ENCODE measurements at regions not wholly inside any gene's neighbourhood (a gene's known extent, or its start where the extent isn't known, plus 50 kb on each side); places are given as distances from the start of the nearest gene placed in this dataset.

GRCh38 chr21:20698585-20698984, 299.6 kb upstream of the NCAM2 start:
- TF ChIP-seq FOXM1 (IDR thresholded peaks at IDR 0.05; ENCODE audit: borderline replicate concordance, low read depth) (no peak), YY1 (IDR thresholded peaks at IDR 0.05; ENCODE audit: low read depth) (no peak), USF1 (IDR thresholded peaks at IDR 0.05) (no peak), CEBPB (IDR thresholded peaks at IDR 0.05) (no peak), TEAD4 (IDR thresholded peaks at IDR 0.05) (no peak), RAD21 (IDR thresholded peaks at IDR 0.05; ENCODE audit: low read depth) (no peak), TCF12 (IDR thresholded peaks at IDR 0.05; ENCODE audit: low read depth) (no peak), REST (IDR thresholded peaks at IDR 0.05; ENCODE audit: low read depth) (no peak), TAF1 (IDR thresholded peaks at IDR 0.05; ENCODE audit: low read depth) (no peak), NFIC (IDR thresholded peaks at IDR 0.05) (no peak), CREB1 (IDR thresholded peaks at IDR 0.05; ENCODE audit: low read depth) (no peak), ZBTB7A (IDR thresholded peaks at IDR 0.05; ENCODE audit: low read depth) (no peak), EP300 (IDR thresholded peaks at IDR 0.05; ENCODE audit: borderline replicate concordance) (no peak), EGR1 (IDR thresholded peaks at IDR 0.05) (no peak)
- TF ChIP-seq, protein P1, sequence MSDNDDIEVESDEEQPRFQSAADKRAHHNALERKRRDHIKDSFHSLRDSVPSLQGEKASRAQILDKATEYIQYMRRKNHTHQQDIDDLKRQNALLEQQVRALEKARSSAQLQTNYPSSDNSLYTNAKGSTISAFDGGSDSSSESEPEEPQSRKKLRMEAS (IDR thresholded peaks at IDR 0.05): no peak

DNA sequence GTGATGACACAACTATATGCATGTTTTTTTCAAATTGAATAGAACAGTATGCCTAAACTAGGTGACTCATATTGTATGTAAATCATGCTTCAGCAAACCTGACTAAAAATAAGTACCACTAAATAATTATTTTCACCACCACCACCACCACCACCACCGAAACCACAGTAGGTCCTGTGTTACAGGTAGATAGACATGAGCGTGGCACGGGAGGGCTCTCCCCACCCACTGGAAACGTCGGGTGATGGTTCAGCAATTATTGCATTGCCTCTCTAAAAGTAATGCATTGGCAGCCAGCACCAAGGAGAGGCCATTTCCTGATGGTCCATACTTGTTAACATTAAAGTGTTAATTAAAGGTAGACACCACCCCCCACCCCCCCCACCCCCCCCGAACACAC, 297.0 kb upstream of the NCAM2 start:
- TF ChIP-seq ZBTB7A (IDR thresholded peaks at IDR 0.05; ENCODE audit: low read depth) (no peak), EGR1 (IDR thresholded peaks at IDR 0.05) (no peak), TAF1 (IDR thresholded peaks at IDR 0.05; ENCODE audit: low read depth) (no peak), TCF12 (IDR thresholded peaks at IDR 0.05; ENCODE audit: low read depth) (no peak)

DNA sequence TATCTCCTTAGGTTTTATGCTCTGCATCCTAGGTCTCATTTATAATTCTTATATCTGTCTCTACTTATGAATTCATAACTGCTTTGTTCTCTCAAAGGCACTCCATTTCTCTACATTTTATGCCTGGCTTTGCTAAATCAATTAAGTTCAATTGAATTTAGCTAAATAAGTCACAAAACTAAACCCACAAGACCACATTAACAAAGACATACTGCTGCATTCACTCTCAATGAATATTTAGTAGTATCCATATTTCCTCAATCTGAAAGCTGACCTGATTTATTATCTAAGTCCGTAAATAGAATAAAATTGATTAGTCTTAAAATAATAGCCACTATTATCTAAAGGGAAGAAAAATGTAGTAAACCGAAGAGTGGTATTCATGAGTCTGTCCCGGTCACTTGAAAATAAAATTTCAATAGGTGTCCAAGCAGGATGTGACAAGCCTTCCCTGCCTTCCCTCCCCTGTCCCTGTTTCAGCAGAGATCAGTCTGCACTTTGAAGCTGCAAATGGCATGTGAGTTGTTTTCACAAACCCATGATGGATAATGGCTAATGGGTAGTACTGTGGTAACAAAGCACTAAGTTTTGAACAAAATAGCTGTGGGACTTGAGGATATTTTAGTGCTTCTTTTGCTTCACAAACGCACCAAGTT, 295.0 kb upstream of the NCAM2 start:
- no peak for TF ChIP-seq REST (IDR thresholded peaks at IDR 0.05; ENCODE audit: low read depth)
- TF ChIP-seq TCF12 (IDR thresholded peaks at IDR 0.05; ENCODE audit: low read depth): no peak
- TF ChIP-seq CEBPB (IDR thresholded peaks at IDR 0.05): no peak
- TF ChIP-seq YY1 (IDR thresholded peaks at IDR 0.05; ENCODE audit: low read depth): no peak
- TF ChIP-seq FOXM1 (IDR thresholded peaks at IDR 0.05; ENCODE audit: borderline replicate concordance, low read depth): no peak
- no peak for TF ChIP-seq ZBTB7A (IDR thresholded peaks at IDR 0.05; ENCODE audit: low read depth)
- no peak for TF ChIP-seq RAD21 (IDR thresholded peaks at IDR 0.05; ENCODE audit: low read depth)
- TF ChIP-seq TAF1 (IDR thresholded peaks at IDR 0.05; ENCODE audit: low read depth): no peak
- no peak for TF ChIP-seq EP300 (IDR thresholded peaks at IDR 0.05; ENCODE audit: borderline replicate concordance)
- TF ChIP-seq, protein P1 (IDR thresholded peaks at IDR 0.05): no peak
- no peak for TF ChIP-seq TEAD4 (IDR thresholded peaks at IDR 0.05)
- TF ChIP-seq USF1 (IDR thresholded peaks at IDR 0.05): no peak

GRCh38 chr21:20720623-20721022, 277.6 kb upstream of the NCAM2 start:
- no peak for TF ChIP-seq TCF12 (IDR thresholded peaks at IDR 0.05; ENCODE audit: low read depth)
- TF ChIP-seq FOXM1 (IDR thresholded peaks at IDR 0.05; ENCODE audit: borderline replicate concordance, low read depth): no peak
- no peak for TF ChIP-seq USF1 (IDR thresholded peaks at IDR 0.05)
- no peak for TF ChIP-seq TAF1 (IDR thresholded peaks at IDR 0.05; ENCODE audit: low read depth)

- TF ChIP-seq CEBPB (IDR thresholded peaks at IDR 0.05): no peak
- no peak for TF ChIP-seq EP300 (IDR thresholded peaks at IDR 0.05; ENCODE audit: borderline replicate concordance)
- no peak for TF ChIP-seq ZBTB7A (IDR thresholded peaks at IDR 0.05; ENCODE audit: low read depth)
- no peak for TF ChIP-seq EGR1 (IDR thresholded peaks at IDR 0.05)
- no peak for TF ChIP-seq TCF12 (IDR thresholded peaks at IDR 0.05; ENCODE audit: low read depth)
- no peak for TF ChIP-seq TAF1 (IDR thresholded peaks at IDR 0.05; ENCODE audit: low read depth)
- no peak for TF ChIP-seq TEAD4 (IDR thresholded peaks at IDR 0.05)
- no peak for TF ChIP-seq NFIC (IDR thresholded peaks at IDR 0.05)
- TF ChIP-seq USF1 (IDR thresholded peaks at IDR 0.05): no peak
- TF ChIP-seq, protein P1 (IDR thresholded peaks at IDR 0.05): no peak
- no peak for TF ChIP-seq YY1 (IDR thresholded peaks at IDR 0.05; ENCODE audit: low read depth)
- no peak for TF ChIP-seq RAD21 (IDR thresholded peaks at IDR 0.05; ENCODE audit: low read depth)
- no peak for TF ChIP-seq REST (IDR thresholded peaks at IDR 0.05; ENCODE audit: low read depth)
- TF ChIP-seq CREB1 (IDR thresholded peaks at IDR 0.05; ENCODE audit: low read depth): no peak
- no peak for TF ChIP-seq FOXM1 (IDR thresholded peaks at IDR 0.05; ENCODE audit: borderline replicate concordance, low read depth)
Measured at GRCh38 chr21:20721151-20721550, 277.1 kb upstream of the NCAM2 start.
